HepG2 (cell line): ENCODE measurements at regions not wholly inside any gene's neighbourhood (a gene's known extent, or its start where the extent isn't known, plus 50 kb on each side); places are given as distances from the start of the nearest gene placed in this dataset.

ENCODE experiments used
- DNMT1 ChIP-seq: sonication (generic); formaldehyde crosslinking; IDR thresholded peaks from 2 replicates; pipeline ENCODE4 v1.5.1; 2020; ENCODE audit warnings: mild to moderate bottlenecking, missing genetic modification reagents
- EP300 ChIP-seq, 3 experiments: sonication (generic) in 1 of 3; formaldehyde crosslinking in 1 of 3; IDR thresholded peaks; 2 replicates each; pipeline versions ENCODE4 v1.5.1 to v1.6.1; 2011 to 2020; ENCODE audit warnings: low read depth in 2 of 3, low read length in 2 of 3, borderline replicate concordance in 1 of 3, improper control_type of control experiment in 1 of 3, mild to moderate bottlenecking in 1 of 3, missing genetic modification reagents in 1 of 3, moderate library complexity in 1 of 3
- EZH2 ChIP-seq: conservative IDR thresholded peaks from 2 replicates; pipeline ENCODE4 v1.6.1; 2012; ENCODE audit warnings: mild to moderate bottlenecking, low read depth, low read length, moderate library complexity
- POLR2AphosphoS5 ChIP-seq: IDR thresholded peaks from 2 replicates; pipeline ENCODE4 v1.6.1; 2012; ENCODE audit warnings: low read depth, low read length
- RELA ChIP-seq: sonication (generic); formaldehyde crosslinking; IDR thresholded peaks from 2 replicates; pipeline ENCODE4 v1.4.0; 2020; ENCODE audit warnings: missing genetic modification reagents
- TF ChIP-seq, protein P1 (sequence below): sonication (generic); formaldehyde crosslinking; IDR thresholded peaks from 2 replicates; pipeline ENCODE4 v1.5.0; 2020; ENCODE audit warnings: mild to moderate bottlenecking, missing genetic modification reagents, moderate library complexity
- TF ChIP-seq, protein P2 (sequence below): sonication (generic); formaldehyde crosslinking; IDR thresholded peaks from 2 replicates; pipeline ENCODE4 v1.9.0; 2021; ENCODE audit warnings: missing genetic modification reagents, borderline replicate concordance

- TF ChIP-seq EP300 (IDR thresholded peaks at IDR 0.05; ENCODE audit: low read depth in 2 of 2, low read length in 2 of 2) (no peak; a peak in 1 of 4 replicates), EP300 (CRISPR knock-in tag; IDR thresholded peaks at IDR 0.05; ENCODE audit: borderline replicate concordance) (no peak), DNMT1 (no peak), POLR2AphosphoS5 (no peak), EZH2 (no peak), RELA (CRISPR knock-in tag) (no peak)
- TF ChIP-seq, protein P1, sequence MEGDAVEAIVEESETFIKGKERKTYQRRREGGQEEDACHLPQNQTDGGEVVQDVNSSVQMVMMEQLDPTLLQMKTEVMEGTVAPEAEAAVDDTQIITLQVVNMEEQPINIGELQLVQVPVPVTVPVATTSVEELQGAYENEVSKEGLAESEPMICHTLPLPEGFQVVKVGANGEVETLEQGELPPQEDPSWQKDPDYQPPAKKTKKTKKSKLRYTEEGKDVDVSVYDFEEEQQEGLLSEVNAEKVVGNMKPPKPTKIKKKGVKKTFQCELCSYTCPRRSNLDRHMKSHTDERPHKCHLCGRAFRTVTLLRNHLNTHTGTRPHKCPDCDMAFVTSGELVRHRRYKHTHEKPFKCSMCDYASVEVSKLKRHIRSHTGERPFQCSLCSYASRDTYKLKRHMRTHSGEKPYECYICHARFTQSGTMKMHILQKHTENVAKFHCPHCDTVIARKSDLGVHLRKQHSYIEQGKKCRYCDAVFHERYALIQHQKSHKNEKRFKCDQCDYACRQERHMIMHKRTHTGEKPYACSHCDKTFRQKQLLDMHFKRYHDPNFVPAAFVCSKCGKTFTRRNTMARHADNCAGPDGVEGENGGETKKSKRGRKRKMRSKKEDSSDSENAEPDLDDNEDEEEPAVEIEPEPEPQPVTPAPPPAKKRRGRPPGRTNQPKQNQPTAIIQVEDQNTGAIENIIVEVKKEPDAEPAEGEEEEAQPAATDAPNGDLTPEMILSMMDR (CRISPR knock-in tag) = no peak
- TF ChIP-seq, protein P2, sequence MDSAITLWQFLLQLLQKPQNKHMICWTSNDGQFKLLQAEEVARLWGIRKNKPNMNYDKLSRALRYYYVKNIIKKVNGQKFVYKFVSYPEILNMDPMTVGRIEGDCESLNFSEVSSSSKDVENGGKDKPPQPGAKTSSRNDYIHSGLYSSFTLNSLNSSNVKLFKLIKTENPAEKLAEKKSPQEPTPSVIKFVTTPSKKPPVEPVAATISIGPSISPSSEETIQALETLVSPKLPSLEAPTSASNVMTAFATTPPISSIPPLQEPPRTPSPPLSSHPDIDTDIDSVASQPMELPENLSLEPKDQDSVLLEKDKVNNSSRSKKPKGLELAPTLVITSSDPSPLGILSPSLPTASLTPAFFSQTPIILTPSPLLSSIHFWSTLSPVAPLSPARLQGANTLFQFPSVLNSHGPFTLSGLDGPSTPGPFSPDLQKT (CRISPR knock-in tag) = no peak
These were observed 166.1 kb upstream of the DPYD start for GRCh38 chr1:98086796-98087441.
